ENCODE measurements at regions not wholly inside any gene's neighbourhood (a gene's known extent, or its start where the extent isn't known, plus 50 kb on each side); places are given as distances from the start of the nearest gene placed in this dataset.
A peak's percentile ranks its signal among the peaks of the same experiment; 100 is the strongest.

DNA sequence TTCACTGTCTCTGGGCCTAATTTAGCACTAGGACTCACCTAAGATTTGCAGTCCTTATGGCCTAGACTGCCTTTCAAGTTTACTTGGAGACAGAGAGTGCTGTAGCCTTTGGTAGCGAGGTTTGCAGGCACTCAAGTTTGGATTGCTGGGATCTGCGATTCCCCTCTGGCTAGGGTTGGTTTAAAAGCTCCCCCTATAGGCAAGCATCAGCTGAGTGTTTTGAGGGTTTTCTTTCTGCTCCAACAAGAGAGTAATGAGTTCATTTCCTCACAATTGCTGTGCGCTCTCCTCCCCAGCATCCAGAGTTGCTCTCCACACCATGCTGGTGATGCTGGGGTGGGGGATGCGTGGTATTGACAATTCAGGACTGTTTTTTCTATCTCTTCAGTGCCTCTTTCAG lies 206.9 kb downstream of the GLUD2 start:
- FAIRE-seq (no peak), DNase-seq (ENCODE audit: low read depth, low spot score) (no peak)
- TF ChIP-seq, protein P1, sequence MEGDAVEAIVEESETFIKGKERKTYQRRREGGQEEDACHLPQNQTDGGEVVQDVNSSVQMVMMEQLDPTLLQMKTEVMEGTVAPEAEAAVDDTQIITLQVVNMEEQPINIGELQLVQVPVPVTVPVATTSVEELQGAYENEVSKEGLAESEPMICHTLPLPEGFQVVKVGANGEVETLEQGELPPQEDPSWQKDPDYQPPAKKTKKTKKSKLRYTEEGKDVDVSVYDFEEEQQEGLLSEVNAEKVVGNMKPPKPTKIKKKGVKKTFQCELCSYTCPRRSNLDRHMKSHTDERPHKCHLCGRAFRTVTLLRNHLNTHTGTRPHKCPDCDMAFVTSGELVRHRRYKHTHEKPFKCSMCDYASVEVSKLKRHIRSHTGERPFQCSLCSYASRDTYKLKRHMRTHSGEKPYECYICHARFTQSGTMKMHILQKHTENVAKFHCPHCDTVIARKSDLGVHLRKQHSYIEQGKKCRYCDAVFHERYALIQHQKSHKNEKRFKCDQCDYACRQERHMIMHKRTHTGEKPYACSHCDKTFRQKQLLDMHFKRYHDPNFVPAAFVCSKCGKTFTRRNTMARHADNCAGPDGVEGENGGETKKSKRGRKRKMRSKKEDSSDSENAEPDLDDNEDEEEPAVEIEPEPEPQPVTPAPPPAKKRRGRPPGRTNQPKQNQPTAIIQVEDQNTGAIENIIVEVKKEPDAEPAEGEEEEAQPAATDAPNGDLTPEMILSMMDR (optimal IDR thresholded peaks at IDR 0.05 in 1 of 3, IDR thresholded peaks at IDR 0.05 in 1 of 3, conservative IDR thresholded peaks at IDR 0.05 in 1 of 3; ENCODE audit: extremely low read depth in 1 of 3, insufficient read depth in 2 of 3, low read length in 3 of 3), result peak in 2 of 3 experiments; percentile 14
- no peak for TF ChIP-seq EZH2 (IDR thresholded peaks at IDR 0.05; ENCODE audit: low read length)
- Histone ChIP-seq H3K27me3 (ENCODE audit: control insufficient read depth, extremely low read depth, insufficient read depth, low read length) (no peaks in the 10 kb centered on the region), H4K20me1 (ENCODE audit: control insufficient read depth, extremely low read depth, insufficient read depth, low read length) (no peaks in the 10 kb centered on the region), H2AFZ (ENCODE audit: control insufficient read depth, low read length) (no peak overlapping the region), H3K4me2 (ENCODE audit: control insufficient read depth, extremely low read depth, insufficient read depth, low read depth, low read length) (no peak overlapping the region), H3K9me3 (ENCODE audit: control insufficient read depth, low read depth, low read length) (no peaks in the 10 kb centered on the region), H3K27ac (ENCODE audit: control insufficient read depth, insufficient read depth, low read length) (no peak overlapping the region), H3K4me1 (ENCODE audit: control insufficient read depth, extremely low read depth, insufficient read depth, low read length) (no peaks in the 10 kb centered on the region), H3K79me2 (ENCODE audit: control insufficient read depth, insufficient read depth, low read length) (no peaks in the 10 kb centered on the region), H3K9ac (ENCODE audit: control insufficient read depth, extremely low read depth, insufficient read depth, low read length) (no peak overlapping the region), H3K36me3 (ENCODE audit: control insufficient read depth in 2 of 2, extremely low read depth in 1 of 2, insufficient read depth in 2 of 2, low read length in 2 of 2) (no peaks in the 10 kb centered on the region), H3K9me1 (ENCODE audit: control insufficient read depth, extremely low read depth, insufficient read depth, low read length) (no peaks in the 10 kb centered on the region), H3K4me3 (ENCODE audit: control insufficient read depth in 2 of 3, extremely low read depth in 1 of 3, insufficient read depth in 2 of 3, low read depth in 1 of 3, low read length in 3 of 3) (no peak overlapping the region)
- dilution Hi-C loops (cut with MboI; ENCODE audit: extremely low pct_ligation_motif_present, low sequenced_read_pairs), result no loop called here

DNA sequence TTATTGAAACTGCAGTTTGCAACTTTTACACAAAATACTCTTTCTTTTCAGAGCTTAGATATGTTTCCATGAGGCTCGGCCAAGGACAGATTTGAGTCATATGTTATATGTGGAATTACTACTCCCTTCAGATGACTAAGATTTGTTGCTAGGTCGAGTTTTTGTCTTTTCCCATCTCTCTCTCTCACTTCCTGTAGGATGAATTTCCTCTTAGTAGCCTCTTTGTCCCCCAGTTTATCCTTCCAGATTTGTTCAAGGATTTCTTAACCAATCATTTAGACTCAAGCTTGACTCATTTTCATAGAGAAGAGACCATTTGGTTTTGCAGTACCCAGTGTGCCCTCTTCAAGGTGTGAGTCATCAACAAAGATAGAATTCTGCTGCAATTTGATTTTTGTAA lies 209.2 kb downstream of the GLUD2 start:
- H3K4me2 ChIP-seq (ENCODE audit: control insufficient read depth, extremely low read depth, insufficient read depth, low read depth, low read length), result no peak overlapping the region
- H3K79me2 ChIP-seq (ENCODE audit: control insufficient read depth, insufficient read depth, low read length), result no peaks in the 10 kb centered on the region
- H3K27ac ChIP-seq (ENCODE audit: control insufficient read depth, insufficient read depth, low read length), result no peak overlapping the region
- no peaks in the 10 kb centered on the region for H3K4me1 ChIP-seq (ENCODE audit: control insufficient read depth, extremely low read depth, insufficient read depth, low read length)
- dilution Hi-C loops (cut with MboI; ENCODE audit: extremely low pct_ligation_motif_present, low sequenced_read_pairs), result no loop called here
- H3K9me3 ChIP-seq (ENCODE audit: control insufficient read depth, low read depth, low read length), result no peaks in the 10 kb centered on the region
- H3K4me3 ChIP-seq (ENCODE audit: control insufficient read depth in 2 of 3, extremely low read depth in 1 of 3, insufficient read depth in 2 of 3, low read depth in 1 of 3, low read length in 3 of 3), result no peak overlapping the region
- TF ChIP-seq, protein P1 (optimal IDR thresholded peaks at IDR 0.05 in 1 of 3, IDR thresholded peaks at IDR 0.05 in 1 of 3, conservative IDR thresholded peaks at IDR 0.05 in 1 of 3; ENCODE audit: extremely low read depth in 1 of 3, insufficient read depth in 2 of 3, low read length in 3 of 3), result no peak
- TF ChIP-seq EZH2 (IDR thresholded peaks at IDR 0.05; ENCODE audit: low read length), result no peak
- no peaks in the 10 kb centered on the region for H4K20me1 ChIP-seq (ENCODE audit: control insufficient read depth, extremely low read depth, insufficient read depth, low read length)
- no peaks in the 10 kb centered on the region for H3K36me3 ChIP-seq (ENCODE audit: control insufficient read depth in 2 of 2, extremely low read depth in 1 of 2, insufficient read depth in 2 of 2, low read length in 2 of 2)
- no peaks in the 10 kb centered on the region for H3K9me1 ChIP-seq (ENCODE audit: control insufficient read depth, extremely low read depth, insufficient read depth, low read length)
- DNase-seq (ENCODE audit: low read depth, low spot score), result no peak
- H3K9ac ChIP-seq (ENCODE audit: control insufficient read depth, extremely low read depth, insufficient read depth, low read length), result no peak overlapping the region
- no peak for FAIRE-seq
- H3K27me3 ChIP-seq (ENCODE audit: control insufficient read depth, extremely low read depth, insufficient read depth, low read length), result no peaks in the 10 kb centered on the region
- H2AFZ ChIP-seq (ENCODE audit: control insufficient read depth, low read length), result no peak overlapping the region

Measured in keratinocyte (primary cell).